Left ventricle myocardium inferior (tissue), 1 donor: ENCODE measurements at regions not wholly inside any gene's neighbourhood (a gene's known extent, or its start where the extent isn't known, plus 50 kb on each side); places are given as distances from the start of the nearest gene placed in this dataset.

Experiments
- DNase-seq: peaks from one replicate; pipeline ENCODE4 v3.0.0-alpha.2; 2020
- H3K27ac ChIP-seq: fragments of 200-600 bp; replicated peaks from 2 replicates; pipeline ENCODE4 v1.8.0; 2021
- H3K27me3 ChIP-seq: fragments of 200-600 bp; 2 replicates; pipeline ENCODE4 v1.8.0; 2021; ENCODE audit warnings: low read depth
- H3K36me3 ChIP-seq: fragments of 200-600 bp; 2 replicates; pipeline ENCODE4 v1.8.0; 2021
- H3K4me1 ChIP-seq: fragments of 200-600 bp; 2 replicates; pipeline ENCODE4 v1.8.0; 2021
- H3K4me3 ChIP-seq: fragments of 200-600 bp; 2 replicates; pipeline ENCODE4 v1.8.0; 2021; ENCODE audit warnings: mild to moderate bottlenecking, moderate library complexity
- H3K9me3 ChIP-seq: fragments of 200-600 bp; replicated peaks from 2 replicates; pipeline ENCODE4 v1.8.0; 2021
- CTCF ChIP-seq: fragments of 200-600 bp; IDR thresholded peaks from 2 replicates; pipeline ENCODE4 v1.8.0; 2021; ENCODE audit warnings: antibody characterized with exemption, mild to moderate bottlenecking, borderline replicate concordance
- intact Hi-C: fragments of 100-400 bp; cut with micrococcal nuclease; formaldehyde crosslinking; loops from one replicate; pipeline ENCODE4 v1.11.0; 2022
- donor health status: DM: no; HTN: yes; CAD: no; lungs with severe emphysema.

- no peaks in the 10 kb centered on the region for H3K27me3 ChIP-seq
- intact Hi-C loops, result no loop called here
- H3K4me3 ChIP-seq, result no peak overlapping the region
- no peak overlapping the region for H3K27ac ChIP-seq
- H3K36me3 ChIP-seq, result no peaks in the 10 kb centered on the region
- no peaks in the 10 kb centered on the region for H3K4me1 ChIP-seq
- no peak for TF ChIP-seq CTCF
- peak; percentile 19 for DNase-seq
- no peaks in the 10 kb centered on the region for H3K9me3 ChIP-seq
These were observed 116.0 kb downstream of the CDC42EP3 start for GRCh38 chr2:37555457-37555856.

- H3K36me3 ChIP-seq, result no peaks in the 10 kb centered on the region
- H3K27ac ChIP-seq, result no peak overlapping the region
- H3K27me3 ChIP-seq, result no peaks in the 10 kb centered on the region
- H3K4me3 ChIP-seq, result no peak overlapping the region
- no peak for TF ChIP-seq CTCF
- intact Hi-C loops, result no loop called here
- H3K9me3 ChIP-seq, result no peaks in the 10 kb centered on the region
- no peak for DNase-seq
- peaks cover 4% of the 10 kb centered on the region for H3K4me1 ChIP-seq
These were observed 115.2 kb downstream of the CDC42EP3 start for GRCh38 chr2:37556256-37556655.

DNA sequence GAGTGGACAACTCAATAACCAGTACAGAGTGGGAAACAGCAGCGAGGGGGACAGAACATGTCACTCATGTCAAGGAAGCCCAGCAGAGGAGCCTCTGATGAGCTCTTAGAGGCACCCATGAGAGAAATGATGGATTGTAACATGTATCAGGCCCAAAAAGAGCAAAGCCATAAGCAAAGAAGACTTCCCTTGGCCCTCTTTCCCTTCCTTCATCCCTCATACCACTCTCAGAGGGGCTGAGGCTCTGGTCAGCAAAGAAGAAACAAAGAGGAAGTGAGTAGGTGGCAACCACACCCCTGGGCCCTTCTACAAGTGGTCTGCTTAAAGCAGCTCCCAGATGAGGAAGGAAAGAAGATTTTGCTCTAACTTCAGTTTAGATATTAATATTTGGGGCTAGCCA lies 112.8 kb downstream of the CDC42EP3 start:
- TF ChIP-seq CTCF, result no peak
- no peak overlapping the region for H3K4me3 ChIP-seq
- peaks cover 12% of the 10 kb centered on the region for H3K4me1 ChIP-seq
- no peak for DNase-seq
- no peak overlapping the region for H3K27ac ChIP-seq
- H3K9me3 ChIP-seq, result no peaks in the 10 kb centered on the region
- H3K36me3 ChIP-seq, result no peaks in the 10 kb centered on the region
- H3K27me3 ChIP-seq, result no peaks in the 10 kb centered on the region
- intact Hi-C loops, result no loop called here

- Histone ChIP-seq H3K4me1 (peaks cover 12% of the 10 kb centered on the region), H3K27ac (no peak overlapping the region)
These were observed 111.1 kb downstream of the CDC42EP3 start for GRCh38 chr2:37560241-37560848.

GRCh38 chr2:37560863-37561614 lies 110.4 kb downstream of the CDC42EP3 start:
- Histone ChIP-seq H3K36me3 (no peaks in the 10 kb centered on the region), H3K27ac (no peak overlapping the region), H3K27me3 (no peaks in the 10 kb centered on the region), H3K4me3 (no peak overlapping the region), H3K4me1 (peaks cover 12% of the 10 kb centered on the region), H3K9me3 (no peaks in the 10 kb centered on the region)
- no peak for TF ChIP-seq CTCF
- intact Hi-C loops, result no loop called here
- no peak for DNase-seq

More at GRCh38 chr2:37560241-37560848, 111.1 kb downstream of the CDC42EP3 start:
- no peak for TF ChIP-seq CTCF
- no peaks in the 10 kb centered on the region for H3K27me3 ChIP-seq
- H3K36me3 ChIP-seq, result no peaks in the 10 kb centered on the region
- H3K4me3 ChIP-seq, result no peak overlapping the region
- H3K9me3 ChIP-seq, result no peaks in the 10 kb centered on the region
- intact Hi-C loops, result no loop called here
- no peak for DNase-seq
